Endothelial cell of umbilical vein (primary cell): ENCODE measurements at regions not wholly inside any gene's neighbourhood (a gene's known extent, or its start where the extent isn't known, plus 50 kb on each side); places are given as distances from the start of the nearest gene placed in this dataset.

Experiments
- BruUV-seq: library from RNA; stranded (reverse); fragments of 400-500 nt; replicated peaks from 2 replicates; lab custom pipeline; 2021; lab: Mats Ljungman, UMichigan
- CTCF ChIA-PET: fragments of 300-600, 350-600 bp; sonication (Branson Sonifier 250); formaldehyde crosslinking; loops from one replicate; lab custom pipeline; 2021; ENCODE audit warnings: antibody characterized with exemption, inconsistent platforms; lab: Charles Lee
- POLR2A ChIA-PET: fragments of 300-600, 350-600 bp; sonication (Branson Sonifier 250); formaldehyde crosslinking; loops from one replicate; lab custom pipeline; 2021; ENCODE audit warnings: antibody characterized with exemption, inconsistent platforms; lab: Charles Lee
- DNase-seq: peaks from one replicate; pipeline ENCODE4 v3.0.0-alpha.2; 2011; ENCODE audit warnings: low read depth, low spot score
- FAIRE-seq: peaks from 2 replicates; lab custom pipeline; 2011; peaks lifted over from hg19 to GRCh38; lab: Jason Lieb, UNC
- H2AFZ ChIP-seq: 2 replicates; pipeline ENCODE4 v1.6.0; 2012; ENCODE audit warnings: low read depth, low read length, control low read depth, inconsistent platforms
- H3K27ac ChIP-seq: 2 replicates; pipeline ENCODE4 v1.5.1; 2011; ENCODE audit warnings: low read depth, mild to moderate bottlenecking, control low read depth, low read length, moderate library complexity; ENCODE audit not compliant: insufficient read depth
- H3K27me3 ChIP-seq, 2 experiments: 2 replicates each; pipeline versions ENCODE4 v1.6.0 to v1.6.1; 2011; ENCODE audit warnings: low read length in 2 of 2, mixed read lengths in 1 of 2; ENCODE audit not compliant: control insufficient read depth in 2 of 2, insufficient read depth in 2 of 2
- H3K36me3 ChIP-seq, 2 experiments: 2 replicates in 1 of 2; 3 replicates in 1 of 2; pipeline ENCODE4 v1.5.1; 2011; ENCODE audit warnings: low read length in 2 of 2, mild to moderate bottlenecking in 1 of 2, moderate library complexity in 1 of 2; ENCODE audit not compliant: control insufficient read depth in 2 of 2, insufficient read depth in 2 of 2; ENCODE audit errors: extremely low read depth in 1 of 2
- H3K4me1 ChIP-seq: 3 replicates; pipeline ENCODE4 v1.5.1; 2011; ENCODE audit warnings: mild to moderate bottlenecking, low read length; ENCODE audit not compliant: control insufficient read depth, insufficient read depth; ENCODE audit errors: extremely low read depth
- H3K4me2 ChIP-seq: 2 replicates; pipeline ENCODE4 v1.6.1; 2011; ENCODE audit warnings: low read length, control low read depth, mixed read lengths; ENCODE audit not compliant: insufficient read depth
- H3K4me3 ChIP-seq, 3 experiments: fragments of 200-600 bp in 1 of 3; sonication (generic), shearing (Covaris generic) in 1 of 3; replicated peaks in 1 of 3; 2 replicates each; pipeline ENCODE4 v1.5.1; 2011 to 2016; ENCODE audit warnings: control low read depth in 3 of 3, low read length in 3 of 3, mild to moderate bottlenecking in 2 of 3, inconsistent platforms in 1 of 3, low read depth in 1 of 3, moderate library complexity in 1 of 3; ENCODE audit not compliant: insufficient read depth in 1 of 3
- H3K79me2 ChIP-seq: 2 replicates; pipeline ENCODE4 v1.6.0; 2012; ENCODE audit warnings: low read length, inconsistent platforms; ENCODE audit not compliant: control insufficient read depth, insufficient read depth
- H3K9ac ChIP-seq: replicated peaks from 2 replicates; pipeline ENCODE3; 2011; ENCODE audit warnings: low read length, control low read depth; ENCODE audit not compliant: insufficient read depth; ENCODE audit errors: extremely low read depth
- H3K9me1 ChIP-seq: replicated peaks from 3 replicates; pipeline ENCODE4 v1.6.0; 2011; ENCODE audit warnings: mild to moderate bottlenecking, low read length; ENCODE audit not compliant: control insufficient read depth, insufficient read depth; ENCODE audit errors: extremely low read depth
- H3K9me3 ChIP-seq: replicated peaks from 2 replicates; pipeline ENCODE4 v1.5.1; 2012; ENCODE audit warnings: low read length, inconsistent platforms; ENCODE audit not compliant: control insufficient read depth, insufficient read depth
- H4K20me1 ChIP-seq: replicated peaks from 2 replicates; pipeline ENCODE3; 2011; ENCODE audit warnings: mild to moderate bottlenecking, low read length; ENCODE audit not compliant: control insufficient read depth, insufficient read depth; ENCODE audit errors: extremely low read depth
- EZH2 ChIP-seq: IDR thresholded peaks from 2 replicates; pipeline ENCODE4 v1.6.1; 2012; ENCODE audit warnings: borderline replicate concordance, low read depth, mild to moderate bottlenecking, moderate library complexity, low read length, inconsistent platforms; ENCODE audit not compliant: severe bottlenecking
- FOS ChIP-seq: IDR thresholded peaks from 2 replicates; pipeline ENCODE4 v1.6.1; 2011; ENCODE audit warnings: mild to moderate bottlenecking, low read length, moderate library complexity, borderline replicate concordance; ENCODE audit not compliant: insufficient read depth
- GATA2 ChIP-seq: IDR thresholded peaks from 2 replicates; pipeline ENCODE4 v1.7.0; 2011; ENCODE audit warnings: low read depth, mild to moderate bottlenecking, moderate library complexity, mixed read lengths, low read length; ENCODE audit not compliant: insufficient read length, insufficient read depth
- JUN ChIP-seq: IDR thresholded peaks from 2 replicates; pipeline ENCODE4 v1.6.1; 2011; ENCODE audit warnings: borderline replicate concordance, low read depth; ENCODE audit not compliant: insufficient read length, insufficient read depth
- MYC ChIP-seq: IDR thresholded peaks from one replicate; pipeline ENCODE4 v1.6.1; 2011; ENCODE audit warnings: mild to moderate bottlenecking, low read depth, low read length
- POLR2A ChIP-seq: IDR thresholded peaks from 2 replicates; pipeline ENCODE4 v1.6.1; 2012; ENCODE audit warnings: low read depth, mild to moderate bottlenecking, control low read depth, low read length
- POLR2AphosphoS5 ChIP-seq: IDR thresholded peaks from 2 replicates; pipeline ENCODE4 v1.6.1; 2012; ENCODE audit warnings: low read depth, mild to moderate bottlenecking, control low read depth, low read length, moderate library complexity; ENCODE audit not compliant: insufficient read depth
- dilution Hi-C: fragments of 300-500 bp; cut with MboI; formaldehyde crosslinking; loops from one replicate; pipeline ENCODE4 v1.15.0; 2019; ENCODE audit warnings: low sequenced_read_pairs; ENCODE audit not compliant: extremely low pct_ligation_motif_present
- intact Hi-C: fragments of 100-400 bp; cut with micrococcal nuclease; formaldehyde crosslinking; loops from one replicate; pipeline ENCODE4 v1.10.0; 2022
- TF ChIP-seq, protein P1 (sequence below): IDR thresholded peaks from 2 replicates; pipeline ENCODE4 v1.6.1; 2011; ENCODE audit not compliant: insufficient read depth, insufficient read length
- TF ChIP-seq, protein P2 (sequence below), 2 donors: IDR thresholded peaks; 1 replicate in 1 of 2; 2 replicates in 1 of 2; pipeline ENCODE4 v1.5.1; 2011; ENCODE audit warnings: low read length in 2 of 2, mild to moderate bottlenecking in 2 of 2, moderate library complexity in 2 of 2, control low read depth in 1 of 2, inconsistent platforms in 1 of 2, low read depth in 1 of 2; ENCODE audit not compliant: insufficient read depth in 1 of 2; ENCODE audit errors: extremely low read depth in 1 of 2

DNA sequence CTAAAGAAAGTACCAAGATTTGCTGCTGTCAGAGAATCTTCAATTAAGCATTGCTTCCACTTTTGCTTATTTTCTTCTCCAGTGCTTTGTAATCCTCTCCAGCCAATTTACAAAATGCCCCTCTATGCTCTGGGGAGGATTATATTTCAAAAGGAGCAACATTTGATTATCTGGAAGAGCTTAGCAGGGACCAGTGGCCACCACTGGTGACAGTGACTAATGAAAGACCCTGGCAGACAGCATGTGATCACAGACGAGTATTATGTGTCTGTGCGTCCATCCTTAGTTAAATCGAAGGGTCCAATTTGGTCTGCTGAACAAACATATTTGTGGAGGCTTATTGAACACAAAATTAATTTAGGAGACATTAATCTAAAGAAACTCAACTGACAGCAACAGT, 152.6 kb downstream of the ZNF621 start:
- Histone ChIP-seq H3K9me1 (no peaks in the 10 kb centered on the region), H4K20me1 (no peaks in the 10 kb centered on the region), H3K4me3 (no peak overlapping the region), H3K9ac (no peak overlapping the region), H3K4me2 (no peak overlapping the region), H3K9me3 (no peaks in the 10 kb centered on the region), H3K27me3 (peaks cover 3 to 4% of the 10 kb centered on the region in 2 experiments), H3K4me1 (no peaks in the 10 kb centered on the region), H3K36me3 (no peaks in the 10 kb centered on the region), H2AFZ (no peak overlapping the region), H3K27ac (no peak overlapping the region), H3K79me2 (no peaks in the 10 kb centered on the region)
- BruUV-seq, result no TSS peak
- FAIRE-seq (no peak), DNase-seq (no peak)
- CTCF ChIA-PET, result interaction anchor here (1.1 kb wide), 1 partner anchor 14 kb away, joined by 3 read pairs; no protein-coding TSS in a partner anchor
- dilution Hi-C loops (no loop called here), intact Hi-C loops (no loop called here)
- TF ChIP-seq POLR2AphosphoS5 (no peak), POLR2A (no peak), MYC (no peak)
- POLR2A ChIA-PET, result no interaction called here

DNA sequence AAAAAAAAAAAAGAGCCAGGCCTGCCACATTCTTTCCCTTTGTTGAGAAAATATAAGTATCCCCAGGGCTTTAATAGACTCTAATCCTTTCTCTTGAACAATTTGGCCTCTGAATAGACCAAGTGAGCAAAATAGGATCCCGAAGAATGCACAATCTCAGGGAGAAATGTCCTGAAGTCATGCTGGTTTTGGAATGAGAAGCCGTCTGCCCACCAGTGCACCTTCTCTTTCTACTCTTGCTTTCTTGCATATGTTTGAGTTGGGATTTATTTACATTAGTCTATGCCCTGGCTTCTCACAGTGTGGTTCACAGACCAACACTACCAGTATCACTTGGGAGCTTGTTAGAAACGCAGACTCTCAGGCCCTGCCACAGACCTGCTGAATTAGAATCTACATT, 153.0 kb downstream of the ZNF621 start:
- H4K20me1 ChIP-seq, result no peaks in the 10 kb centered on the region
- dilution Hi-C loops, result no loop called here
- no TSS peak for BruUV-seq
- H3K27ac ChIP-seq, result no peak overlapping the region
- H3K9me3 ChIP-seq, result no peaks in the 10 kb centered on the region
- no peaks in the 10 kb centered on the region for H3K36me3 ChIP-seq
- no peaks in the 10 kb centered on the region for H3K9me1 ChIP-seq
- TF ChIP-seq MYC, result no peak
- no peak for TF ChIP-seq EZH2
- TF ChIP-seq GATA2, result no peak
- TF ChIP-seq, protein P1, sequence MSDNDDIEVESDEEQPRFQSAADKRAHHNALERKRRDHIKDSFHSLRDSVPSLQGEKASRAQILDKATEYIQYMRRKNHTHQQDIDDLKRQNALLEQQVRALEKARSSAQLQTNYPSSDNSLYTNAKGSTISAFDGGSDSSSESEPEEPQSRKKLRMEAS, result no peak
- TF ChIP-seq, protein P2, sequence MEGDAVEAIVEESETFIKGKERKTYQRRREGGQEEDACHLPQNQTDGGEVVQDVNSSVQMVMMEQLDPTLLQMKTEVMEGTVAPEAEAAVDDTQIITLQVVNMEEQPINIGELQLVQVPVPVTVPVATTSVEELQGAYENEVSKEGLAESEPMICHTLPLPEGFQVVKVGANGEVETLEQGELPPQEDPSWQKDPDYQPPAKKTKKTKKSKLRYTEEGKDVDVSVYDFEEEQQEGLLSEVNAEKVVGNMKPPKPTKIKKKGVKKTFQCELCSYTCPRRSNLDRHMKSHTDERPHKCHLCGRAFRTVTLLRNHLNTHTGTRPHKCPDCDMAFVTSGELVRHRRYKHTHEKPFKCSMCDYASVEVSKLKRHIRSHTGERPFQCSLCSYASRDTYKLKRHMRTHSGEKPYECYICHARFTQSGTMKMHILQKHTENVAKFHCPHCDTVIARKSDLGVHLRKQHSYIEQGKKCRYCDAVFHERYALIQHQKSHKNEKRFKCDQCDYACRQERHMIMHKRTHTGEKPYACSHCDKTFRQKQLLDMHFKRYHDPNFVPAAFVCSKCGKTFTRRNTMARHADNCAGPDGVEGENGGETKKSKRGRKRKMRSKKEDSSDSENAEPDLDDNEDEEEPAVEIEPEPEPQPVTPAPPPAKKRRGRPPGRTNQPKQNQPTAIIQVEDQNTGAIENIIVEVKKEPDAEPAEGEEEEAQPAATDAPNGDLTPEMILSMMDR (IDR thresholded peaks at IDR 0.05; ENCODE audit: extremely low read depth in 1 of 2, insufficient read depth in 1 of 2, low read depth in 1 of 2, low read length in 2 of 2), result no peak
- TF ChIP-seq FOS, result no peak
- no peak for TF ChIP-seq POLR2AphosphoS5
- no peak for TF ChIP-seq POLR2A
- no peak for TF ChIP-seq JUN
- H2AFZ ChIP-seq, result no peak overlapping the region
- peaks cover 3 to 4% of the 10 kb centered on the region in 2 experiments for H3K27me3 ChIP-seq
- no peak overlapping the region for H3K9ac ChIP-seq
- FAIRE-seq (no peak), DNase-seq (no peak)
- ChIA-PET CTCF (interaction anchor here (1.1 kb wide), 1 partner anchor 14 kb away, joined by 3 read pairs; no protein-coding TSS in a partner anchor), POLR2A (no interaction called here)
- no peaks in the 10 kb centered on the region for H3K4me1 ChIP-seq
- intact Hi-C loops, result no loop called here
- no peak overlapping the region for H3K4me2 ChIP-seq
- H3K4me3 ChIP-seq, result no peak overlapping the region
- H3K79me2 ChIP-seq, result no peaks in the 10 kb centered on the region
